Osteoblast (primary cell): ENCODE measurements at regions not wholly inside any gene's neighbourhood (a gene's known extent, or its start where the extent isn't known, plus 50 kb on each side); places are given as distances from the start of the nearest gene placed in this dataset.

ENCODE experiments used
- DNase-seq: peaks from one replicate; pipeline ENCODE4 v3.0.0; 2011; ENCODE audit warnings: low spot score, mixed read lengths; ENCODE audit not compliant: insufficient read length; ENCODE audit errors: missing footprints
- H2AFZ ChIP-seq: 2 replicates; pipeline ENCODE4 v1.6.0; 2011; ENCODE audit warnings: mild to moderate bottlenecking, low read length
- H3K27ac ChIP-seq: 2 replicates; pipeline ENCODE4 v1.5.1; 2011; ENCODE audit warnings: mild to moderate bottlenecking, low read depth, low read length, moderate library complexity
- H3K27me3 ChIP-seq: 2 replicates; pipeline ENCODE4 v1.6.0; 2012; ENCODE audit warnings: mild to moderate bottlenecking, control low read depth, inconsistent platforms, low read length, moderate library complexity; ENCODE audit not compliant: insufficient read depth
- H3K36me3 ChIP-seq: 2 replicates; pipeline ENCODE4 v1.5.1; 2011; ENCODE audit warnings: mild to moderate bottlenecking, low read length, control low read depth, moderate library complexity; ENCODE audit not compliant: insufficient read depth
- H3K4me1 ChIP-seq: 2 replicates; pipeline ENCODE4 v1.5.1; 2011; ENCODE audit warnings: mild to moderate bottlenecking, low read length, control low read depth, moderate library complexity; ENCODE audit not compliant: insufficient read depth
- H3K4me2 ChIP-seq: 2 replicates; pipeline ENCODE4 v1.6.0; 2011; ENCODE audit warnings: mild to moderate bottlenecking, low read length; ENCODE audit not compliant: insufficient read depth
- H3K4me3 ChIP-seq: fragments of 200-600 bp; sonication (generic); 3 replicates; pipeline ENCODE4 v1.5.1; 2012; ENCODE audit warnings: mild to moderate bottlenecking, low read length, inconsistent platforms; ENCODE audit not compliant: insufficient read depth
- H3K79me2 ChIP-seq: 2 replicates; pipeline ENCODE4 v1.6.0; 2012; ENCODE audit warnings: mild to moderate bottlenecking, low read length, control low read depth, inconsistent platforms; ENCODE audit not compliant: insufficient read depth
- H3K9me3 ChIP-seq: 2 replicates; pipeline ENCODE4 v1.5.1; 2011; ENCODE audit warnings: low read depth, low read length, control low read depth
- H4K20me1 ChIP-seq: 2 replicates; pipeline ENCODE4 v1.6.0; 2012; ENCODE audit warnings: mild to moderate bottlenecking, low read length, control low read depth; ENCODE audit not compliant: insufficient read depth
- CTCF ChIP-seq: IDR thresholded peaks from 2 replicates; pipeline ENCODE4 v1.5.1; 2011; ENCODE audit warnings: mild to moderate bottlenecking, low read depth, low read length, moderate library complexity; ENCODE audit errors: extremely low read depth

DNA sequence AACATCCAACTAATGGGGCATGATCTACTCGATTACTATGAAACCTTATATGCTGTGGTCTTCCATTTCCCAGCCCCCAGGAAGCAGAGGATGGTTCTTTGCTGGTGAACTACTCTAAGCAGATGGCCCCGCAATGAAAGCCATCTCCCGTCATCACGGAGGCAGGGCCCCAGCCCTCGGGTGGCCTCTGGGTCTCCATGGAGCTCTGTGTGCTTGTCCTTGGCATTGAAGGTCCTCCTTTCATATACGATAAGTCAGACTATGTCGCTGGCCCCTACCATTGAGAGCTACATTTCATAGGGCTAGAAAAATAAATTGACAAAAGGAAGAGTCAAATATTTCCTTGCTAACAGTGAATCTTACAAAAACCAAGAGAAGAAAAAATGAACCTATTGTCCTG lies 416.8 kb downstream of the CMPK2 start:
- DNase-seq = no peak
- Histone ChIP-seq H2AFZ (no peak overlapping the region), H3K9me3 (no peaks in the 10 kb centered on the region), H3K79me2 (no peaks in the 10 kb centered on the region), H3K27me3 (no peaks in the 10 kb centered on the region), H3K4me2 (no peak overlapping the region), H3K27ac (no peak overlapping the region), H3K4me3 (no peak overlapping the region), H3K4me1 (no peaks in the 10 kb centered on the region), H4K20me1 (no peaks in the 10 kb centered on the region), H3K36me3 (no peaks in the 10 kb centered on the region)
- TF ChIP-seq CTCF = no peak

DNA sequence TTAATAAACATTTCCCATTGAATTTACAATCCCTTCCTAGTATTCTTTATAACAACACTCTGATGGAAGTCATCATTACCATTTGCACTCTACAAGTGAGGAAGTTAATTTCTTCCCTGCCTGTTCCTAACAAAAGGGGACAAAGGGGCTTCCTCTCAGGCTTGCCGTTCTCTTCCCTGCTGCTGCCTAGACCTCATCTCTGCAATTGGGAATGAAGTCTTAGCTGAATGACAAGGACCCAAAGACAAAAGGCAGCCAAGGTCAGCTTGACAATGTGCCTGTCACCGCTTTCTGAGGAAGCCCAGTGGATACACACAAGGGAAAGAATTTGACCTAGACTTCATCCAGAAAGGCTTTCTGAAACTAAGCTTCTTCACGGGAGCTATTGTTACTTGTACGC lies 416.4 kb downstream of the CMPK2 start:
- H3K4me1 ChIP-seq = no peaks in the 10 kb centered on the region
- no peak for DNase-seq
- H3K4me3 ChIP-seq = no peak overlapping the region
- H3K79me2 ChIP-seq = no peaks in the 10 kb centered on the region
- H3K9me3 ChIP-seq = no peaks in the 10 kb centered on the region
- H3K27me3 ChIP-seq = no peaks in the 10 kb centered on the region
- no peak overlapping the region for H3K27ac ChIP-seq
- no peak overlapping the region for H2AFZ ChIP-seq
- H4K20me1 ChIP-seq = no peaks in the 10 kb centered on the region
- H3K4me2 ChIP-seq = no peak overlapping the region
- TF ChIP-seq CTCF = no peak
- no peaks in the 10 kb centered on the region for H3K36me3 ChIP-seq

GRCh38 chr2:6452702-6453481 lies 412.8 kb downstream of the CMPK2 start:
- no peak for TF ChIP-seq CTCF
- no peaks in the 10 kb centered on the region for H3K4me1 ChIP-seq
- H2AFZ ChIP-seq = no peak overlapping the region
- H3K27me3 ChIP-seq = no peaks in the 10 kb centered on the region
- H3K27ac ChIP-seq = no peak overlapping the region
- H3K79me2 ChIP-seq = no peaks in the 10 kb centered on the region
- no peaks in the 10 kb centered on the region for H3K36me3 ChIP-seq
- no peak overlapping the region for H3K4me3 ChIP-seq
- peaks cover 5% of the 10 kb centered on the region for H3K9me3 ChIP-seq
- DNase-seq = no peak
- H4K20me1 ChIP-seq = no peaks in the 10 kb centered on the region
- no peak overlapping the region for H3K4me2 ChIP-seq

- peaks cover 5% of the 10 kb centered on the region for H3K9me3 ChIP-seq
- no peak overlapping the region for H3K4me2 ChIP-seq
- no peaks in the 10 kb centered on the region for H3K4me1 ChIP-seq
- H3K27ac ChIP-seq = no peak overlapping the region
- H3K36me3 ChIP-seq = no peaks in the 10 kb centered on the region
- H4K20me1 ChIP-seq = no peaks in the 10 kb centered on the region
- DNase-seq = no peak
- no peak overlapping the region for H2AFZ ChIP-seq
- H3K79me2 ChIP-seq = no peaks in the 10 kb centered on the region
- no peak for TF ChIP-seq CTCF
- no peak overlapping the region for H3K4me3 ChIP-seq
- no peaks in the 10 kb centered on the region for H3K27me3 ChIP-seq
Measured at GRCh38 chr2:6454286-6454990, 411.3 kb downstream of the CMPK2 start.
